Stimulated activated CD8-positive, alpha-beta memory T cell treated with anti-CD3 and anti-CD28 coated beads, Interleukin-15, amount 100 ng/mL, for 4 hours (primary cell): ENCODE measurements at regions not wholly inside any gene's neighbourhood (a gene's known extent, or its start where the extent isn't known, plus 50 kb on each side); places are given as distances from the start of the nearest gene placed in this dataset.
"Not testable (repeated sequence)": the region's sequence is repeated elsewhere in the genome, so short reads cannot be mapped to it uniquely, and the experiment has no call there.

ENCODE experiments used
- DNase-seq, 2 donors: peaks; one replicate each; pipeline ENCODE4 v3.0.0-alpha.2; 2020; ENCODE audit warnings: low read depth in 2 of 2

DNA sequence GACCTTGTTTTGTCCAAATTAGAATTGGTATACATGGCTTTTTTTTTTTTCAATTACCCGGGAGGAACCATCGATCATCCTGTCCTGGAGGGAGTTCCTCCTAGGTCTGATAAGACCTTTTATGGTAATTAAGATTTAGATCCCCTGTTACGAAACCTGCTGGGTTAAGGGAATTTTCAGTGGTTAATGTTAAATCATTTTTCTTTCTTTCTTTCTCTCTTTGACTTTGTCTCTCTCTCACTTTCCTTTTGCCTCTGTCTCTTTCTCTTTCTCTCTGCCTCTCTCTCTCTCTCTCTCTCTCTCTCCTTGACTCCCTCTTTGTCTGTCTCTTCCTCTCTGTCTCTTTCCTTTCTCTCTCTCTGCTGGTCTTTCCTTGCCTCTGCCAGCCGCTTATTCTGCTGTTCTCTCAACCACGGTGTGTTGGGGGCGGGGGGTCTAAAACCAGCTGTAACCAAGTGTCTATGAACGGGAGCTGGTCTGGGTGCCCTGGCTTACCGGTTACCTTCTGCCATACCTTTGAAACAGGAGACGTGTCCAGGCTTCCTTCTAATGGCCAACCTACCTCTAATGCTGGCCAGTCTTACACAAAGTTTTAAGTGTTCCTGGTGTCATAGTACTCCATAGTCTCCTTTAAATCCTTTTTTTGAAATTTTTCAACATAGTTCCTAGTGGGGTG, 815.1 kb downstream of the TRIB2 start:
- DNase-seq: not testable (repeated sequence)

DNA sequence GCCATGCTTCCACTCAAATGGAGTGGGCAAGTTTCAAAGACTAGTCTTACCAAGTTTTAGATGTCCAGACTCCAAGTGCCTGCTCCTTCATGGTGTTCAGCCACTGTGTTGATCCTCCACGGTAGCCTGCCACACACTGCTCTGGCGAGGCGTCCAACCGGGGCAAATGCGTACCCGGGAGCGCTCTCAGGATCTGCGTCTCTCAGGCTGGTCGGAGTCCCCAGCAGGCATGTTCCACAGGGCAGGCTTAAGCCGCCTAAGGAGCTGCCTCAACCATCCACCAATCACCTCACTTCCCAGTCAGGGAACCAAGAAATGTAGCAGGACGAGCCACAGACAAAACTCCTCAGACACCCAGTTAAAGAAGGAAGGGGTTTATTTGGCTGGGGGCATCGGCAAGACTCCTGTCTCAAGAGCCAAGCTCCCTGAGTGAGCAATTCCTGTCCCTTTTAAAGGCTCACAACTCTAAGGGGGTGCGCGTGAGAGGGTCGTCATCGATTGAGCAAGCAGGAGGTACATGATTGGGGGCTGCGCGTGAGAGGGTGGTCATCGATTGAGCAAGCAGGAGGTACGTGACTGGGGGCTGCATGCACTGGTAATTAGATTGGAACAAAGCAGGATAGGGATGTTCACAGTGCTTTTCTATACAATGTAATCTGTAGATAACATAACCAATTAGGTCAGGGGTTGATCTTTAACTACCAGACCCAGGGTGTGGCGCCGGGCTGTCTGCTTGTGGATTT, 816.2 kb downstream of the TRIB2 start:
- not testable (repeated sequence) for DNase-seq

DNA sequence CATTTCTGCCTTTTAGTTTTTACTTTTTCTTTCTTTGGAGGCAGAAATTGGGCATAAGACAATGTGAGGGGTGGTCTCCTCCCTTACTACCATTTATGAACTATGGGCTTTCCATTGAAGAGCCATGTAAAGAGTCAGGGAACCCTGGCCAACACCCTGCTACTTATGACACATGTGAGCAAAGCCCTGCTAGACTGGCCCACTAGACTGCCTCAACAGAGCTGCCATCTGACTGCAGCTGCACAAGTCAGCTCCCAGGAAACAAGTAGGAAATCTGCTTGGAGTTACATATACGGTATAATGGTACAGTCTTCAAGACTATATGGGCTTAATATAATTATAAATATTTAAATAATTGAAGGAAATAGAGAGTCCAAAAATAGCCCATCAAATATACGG, 816.8 kb downstream of the TRIB2 start:
- no peak for DNase-seq

DNA sequence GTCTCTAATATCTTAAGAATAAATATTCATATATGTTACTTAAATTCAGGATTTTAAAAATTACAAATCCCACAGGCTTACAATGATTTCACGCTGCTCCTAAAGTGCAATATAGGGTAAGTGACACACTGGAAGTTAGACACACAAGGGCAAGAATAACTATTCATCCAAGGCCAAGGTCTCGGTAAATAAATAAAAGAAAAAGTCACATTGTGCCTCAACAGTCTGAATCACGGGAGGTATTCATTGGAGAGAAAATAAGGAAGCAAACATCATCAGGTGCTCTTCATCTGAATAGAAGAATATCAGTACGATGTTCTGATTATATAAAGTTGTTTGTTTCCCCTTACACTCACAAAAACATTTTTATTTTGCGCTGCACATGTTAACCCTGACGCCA, 820.2 kb downstream of the TRIB2 start:
- no peak for DNase-seq

DNA sequence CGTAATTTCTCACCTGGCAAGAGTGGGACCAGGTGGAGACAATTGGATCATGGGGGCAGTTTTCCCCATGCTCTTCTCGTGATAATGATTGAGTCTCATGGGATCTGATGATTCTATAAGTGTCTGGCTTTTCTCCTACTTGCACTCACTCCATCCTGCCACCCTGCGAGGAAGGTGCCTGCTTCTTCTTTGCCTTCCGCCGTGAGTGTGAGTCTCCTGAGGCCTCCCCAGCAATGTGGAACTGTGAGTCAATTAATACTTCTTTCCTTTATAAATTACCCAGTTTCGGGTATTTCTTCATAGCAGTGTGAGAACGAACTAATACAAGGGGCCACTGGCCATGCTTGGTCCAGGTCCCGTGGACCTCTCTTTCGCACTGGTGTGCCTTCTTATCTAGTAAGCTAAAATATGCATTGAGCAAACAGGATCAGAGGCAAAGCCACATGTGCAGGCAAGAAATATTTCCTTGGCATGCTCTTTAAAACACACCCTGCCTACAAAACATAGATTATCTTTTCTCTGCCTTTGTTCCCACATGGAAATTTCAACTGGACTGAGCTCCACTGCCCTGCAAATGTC, 821.1 kb downstream of the TRIB2 start:
- DNase-seq: no peak

DNA sequence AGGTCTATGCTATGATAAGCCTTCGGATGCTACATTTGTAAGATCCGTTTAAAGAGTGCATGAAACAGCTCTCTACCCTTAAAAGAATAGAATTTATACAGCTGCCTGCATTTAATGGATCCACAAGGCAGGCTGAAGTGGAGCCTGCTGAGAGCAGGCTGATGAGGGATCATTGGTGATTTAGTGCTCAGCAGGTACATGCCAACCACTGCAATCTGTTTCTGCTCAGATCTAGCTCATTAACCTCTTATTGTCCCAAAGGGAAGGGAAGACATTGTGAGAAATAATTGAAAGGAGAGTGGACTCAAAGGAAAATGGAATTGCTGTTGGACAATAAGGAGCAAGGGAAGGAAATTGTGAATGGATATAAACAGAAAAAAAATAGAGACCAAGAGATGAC, 822.6 kb downstream of the TRIB2 start:
- no peak for DNase-seq

DNA sequence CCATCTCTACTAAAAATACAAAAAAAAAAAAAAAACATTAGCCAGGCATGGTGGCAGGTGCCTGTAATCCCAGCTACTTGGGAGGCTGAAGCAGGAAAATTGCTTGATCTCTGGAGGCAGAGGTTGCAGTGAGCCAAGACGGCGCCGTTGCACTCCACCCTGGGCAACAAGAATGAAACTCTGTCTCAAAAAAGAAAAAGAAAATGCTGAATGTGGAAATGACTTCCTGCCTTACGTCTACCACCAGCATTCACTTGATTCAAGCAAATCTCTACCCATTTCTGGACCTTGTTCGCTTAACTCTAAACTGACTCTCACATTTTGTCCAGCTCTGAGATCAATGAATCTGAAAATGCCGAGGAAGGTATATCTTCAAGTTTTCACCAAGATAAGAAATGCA, 825.3 kb downstream of the TRIB2 start:
- no peak for DNase-seq

DNA sequence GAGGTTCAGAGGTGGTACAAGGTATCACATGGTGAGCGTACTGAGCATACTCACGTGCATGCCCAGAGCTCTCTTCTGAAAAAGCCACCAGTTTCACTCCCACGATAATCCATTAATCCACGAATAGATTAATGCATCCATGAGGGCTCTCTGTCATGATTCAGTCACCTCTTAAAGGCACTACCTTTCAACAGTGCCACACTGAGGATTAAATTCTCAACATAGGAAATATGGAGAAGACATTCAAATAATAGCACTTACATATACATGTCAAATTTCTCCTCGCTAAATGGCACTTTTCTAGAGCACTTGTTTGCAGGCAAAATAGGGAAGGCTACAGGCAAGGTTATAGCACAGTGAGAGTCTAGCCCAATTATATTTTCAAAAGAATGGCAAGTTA, 825.9 kb downstream of the TRIB2 start:
- no peak for DNase-seq

DNA sequence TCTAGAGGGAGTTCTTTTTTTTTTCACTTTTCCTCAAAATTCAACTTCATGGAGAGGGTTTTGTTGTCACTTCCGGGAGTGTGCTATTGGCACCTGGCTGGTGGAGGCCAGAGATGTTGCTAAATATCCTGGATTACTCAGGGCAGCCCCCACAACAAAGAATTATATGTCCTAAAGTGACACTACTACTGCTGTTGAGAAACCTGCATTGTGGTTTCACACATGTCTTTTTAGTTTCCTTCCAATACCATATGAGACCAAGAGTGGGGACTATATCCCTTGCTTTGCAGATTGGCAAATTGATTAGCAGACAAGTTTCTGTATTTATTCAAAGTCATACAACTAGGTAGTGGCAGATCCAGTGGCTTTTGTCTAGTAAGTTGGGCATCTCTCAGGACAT, 826.8 kb downstream of the TRIB2 start:
- DNase-seq: no peak

DNA sequence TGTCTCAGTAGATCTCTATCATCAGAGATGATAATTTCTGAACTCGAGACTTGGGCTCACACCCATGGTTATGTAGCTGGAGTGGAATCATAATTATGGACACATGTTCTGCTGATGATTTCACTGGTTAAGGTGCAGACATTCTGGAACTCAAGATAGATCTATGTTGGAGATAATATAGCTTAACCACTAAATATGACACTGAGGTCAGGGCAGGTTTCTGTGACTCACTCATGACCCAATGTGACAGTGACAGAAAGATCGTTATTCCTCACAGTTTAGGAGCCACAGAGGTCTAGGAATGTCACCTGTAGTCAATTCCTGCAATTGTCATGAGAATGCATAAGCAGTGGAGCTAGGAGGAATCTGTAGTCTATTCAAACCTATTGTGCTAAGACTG, 828.6 kb downstream of the TRIB2 start:
- DNase-seq: no peak

DNA sequence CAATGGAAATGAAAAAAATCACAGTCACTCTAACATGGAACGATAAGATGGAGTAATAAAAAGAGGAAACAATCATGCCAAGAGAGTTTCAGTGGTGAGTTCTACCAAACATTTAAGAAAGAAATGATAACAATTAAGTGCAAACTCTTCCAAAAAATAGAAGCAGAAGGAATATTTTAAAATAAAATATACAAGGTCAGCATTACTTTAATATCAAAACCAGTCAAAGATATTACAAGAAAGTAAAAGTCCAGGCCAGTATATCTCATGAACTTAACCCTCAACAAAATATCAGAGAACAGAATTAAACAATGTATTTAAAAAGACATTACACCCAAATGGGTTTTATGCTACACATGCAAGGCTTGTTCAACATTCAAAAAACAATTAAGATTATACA, 829.4 kb downstream of the TRIB2 start:
- no peak for DNase-seq

DNA sequence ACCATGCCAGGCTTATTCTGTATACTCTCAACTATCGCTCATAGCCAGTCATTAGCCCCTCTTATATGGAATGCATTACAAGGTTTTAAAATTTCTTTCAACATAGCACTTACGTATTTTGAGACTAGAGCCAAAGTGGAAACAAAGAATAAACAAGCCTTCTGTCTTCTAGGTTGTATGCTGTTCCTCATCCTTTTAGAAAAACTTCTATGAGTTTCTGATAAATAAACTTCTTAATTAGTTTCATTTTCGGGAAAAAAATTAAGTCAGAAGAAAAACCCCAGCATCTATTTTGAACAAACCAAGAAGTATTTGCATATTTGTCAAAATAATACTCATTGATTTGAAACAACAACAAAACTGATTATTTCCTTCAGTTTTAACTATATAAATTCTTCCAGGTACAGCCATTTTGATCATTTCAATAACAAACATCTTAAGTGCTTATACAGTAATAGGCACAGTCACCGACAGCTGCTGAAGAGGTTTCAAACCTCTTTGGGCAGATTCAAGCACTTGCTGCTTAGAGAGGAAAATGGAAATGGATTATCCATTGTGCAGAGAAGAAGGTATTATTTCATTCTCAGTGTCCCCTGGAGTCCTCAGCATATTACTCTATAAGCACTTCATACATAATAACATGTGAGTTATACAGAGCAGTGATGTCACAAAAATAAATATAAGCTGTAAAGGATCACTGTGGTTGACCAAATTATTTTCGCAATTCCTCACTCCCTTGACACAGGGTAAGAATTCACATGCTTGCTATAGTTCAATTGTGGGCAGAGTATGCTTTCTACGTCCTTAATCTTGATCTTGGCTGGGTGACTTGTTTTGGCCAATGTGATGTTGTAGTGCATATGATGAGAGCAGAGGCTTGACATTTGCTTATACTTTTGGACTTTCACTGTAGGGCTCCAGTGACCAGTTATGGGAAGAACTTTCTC, 833.8 kb downstream of the TRIB2 start:
- DNase-seq: no peak

DNA sequence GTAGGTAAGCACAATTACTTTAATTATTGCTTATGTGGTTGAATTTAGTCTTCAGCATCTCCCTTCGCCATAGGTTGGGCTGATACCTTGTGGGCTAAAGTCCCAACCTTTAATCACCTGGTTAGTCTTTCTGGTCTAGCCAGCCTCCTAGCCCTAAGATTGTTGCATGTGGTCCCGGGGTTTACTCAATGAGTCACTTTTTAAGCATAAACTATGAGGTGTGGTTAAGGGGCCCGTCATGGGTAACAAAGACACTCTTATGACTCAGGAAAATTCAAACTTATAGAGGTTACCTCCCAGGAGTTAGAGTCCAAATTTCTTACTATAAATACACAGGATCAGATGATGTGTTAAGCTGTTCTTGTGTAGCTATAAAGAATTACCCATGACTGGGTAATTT, 841.6 kb downstream of the TRIB2 start:
- DNase-seq: no peak

DNA sequence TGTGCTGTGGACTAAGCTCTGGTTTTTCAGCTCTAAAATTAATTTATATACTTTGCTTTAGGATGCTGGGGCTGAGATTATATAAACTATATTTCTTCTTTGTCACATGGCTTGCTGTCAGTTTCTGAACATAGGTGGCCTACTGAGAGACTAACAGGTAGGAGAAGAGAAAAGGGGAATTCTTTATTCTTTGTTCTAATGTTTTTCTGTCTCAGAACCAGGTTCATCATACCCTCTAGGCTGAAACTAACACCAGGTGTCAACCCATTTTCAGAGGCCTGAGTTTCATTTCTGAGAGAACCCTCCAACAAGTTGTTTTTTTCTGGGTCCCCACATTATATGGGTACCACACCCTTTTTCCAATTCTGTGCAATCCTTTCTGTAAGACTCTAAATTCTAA, 843.6 kb downstream of the TRIB2 start:
- DNase-seq: no peak

DNA sequence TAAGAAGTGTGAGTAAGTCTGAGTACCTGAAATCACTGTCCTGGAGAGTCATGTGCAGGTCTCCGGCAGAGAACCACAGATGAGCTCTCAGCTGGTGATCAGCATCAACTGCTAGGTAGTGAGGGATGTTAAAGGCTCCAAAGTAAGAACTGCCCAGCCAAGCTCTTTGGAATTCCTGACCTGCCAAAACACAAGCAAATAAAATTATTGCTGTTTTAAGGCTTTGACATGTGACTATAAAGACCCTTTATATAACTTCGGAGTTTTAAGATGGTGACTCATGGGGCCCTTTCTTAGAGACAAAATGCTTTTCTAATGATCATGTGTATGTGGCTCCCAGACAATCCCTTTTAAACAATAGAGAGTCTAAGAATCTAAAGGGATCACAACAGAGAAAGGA, 855.7 kb downstream of the TRIB2 start:
- DNase-seq: no peak

DNA sequence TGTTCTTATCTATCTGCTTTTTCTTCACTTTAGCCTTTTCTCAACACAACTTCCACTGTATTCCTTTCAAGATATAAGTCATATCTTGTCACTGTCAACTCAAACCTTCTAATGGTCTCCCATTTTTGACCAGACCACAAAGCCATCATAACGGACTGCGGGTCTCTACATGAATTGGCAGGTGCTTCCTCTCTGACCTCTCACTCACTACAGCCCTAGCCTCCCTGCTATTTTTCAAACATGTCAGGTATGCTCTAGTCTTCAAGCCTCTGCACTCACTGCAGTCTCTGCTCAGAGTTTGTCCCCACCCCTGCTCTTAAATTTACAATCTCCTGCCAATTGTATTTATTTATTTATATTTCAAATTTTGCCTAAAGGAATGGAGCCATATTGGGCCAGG, 858.1 kb downstream of the TRIB2 start:
- no peak for DNase-seq

DNA sequence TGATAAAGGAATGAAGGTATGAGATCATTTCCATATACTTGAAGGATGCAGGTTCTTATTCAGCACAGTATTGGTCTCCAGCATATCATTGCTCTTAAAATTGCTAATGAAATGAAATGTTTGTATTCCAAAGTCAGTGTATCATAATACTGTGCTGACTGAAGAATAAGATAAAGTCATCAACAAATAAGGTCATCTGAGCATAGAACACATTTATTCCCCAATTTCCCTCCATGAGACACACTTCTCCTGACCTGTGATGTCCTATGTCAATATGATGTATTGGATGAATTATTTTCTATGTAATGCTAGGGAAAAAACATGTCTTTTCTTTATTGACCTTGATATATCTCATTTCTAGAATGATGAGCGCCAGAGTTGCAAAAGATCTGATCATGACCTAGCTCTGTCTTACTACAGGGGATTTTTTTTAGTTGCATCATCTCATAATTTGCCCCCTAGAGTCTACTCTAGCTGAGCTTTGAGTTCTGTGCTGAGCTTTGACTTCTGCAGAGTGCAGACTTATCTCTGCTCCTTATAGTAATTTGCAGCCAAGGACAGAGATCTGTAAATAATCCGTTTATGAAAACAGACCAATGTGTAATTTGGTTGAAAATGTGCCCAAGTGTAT, 859.8 kb downstream of the TRIB2 start:
- no peak for DNase-seq

DNA sequence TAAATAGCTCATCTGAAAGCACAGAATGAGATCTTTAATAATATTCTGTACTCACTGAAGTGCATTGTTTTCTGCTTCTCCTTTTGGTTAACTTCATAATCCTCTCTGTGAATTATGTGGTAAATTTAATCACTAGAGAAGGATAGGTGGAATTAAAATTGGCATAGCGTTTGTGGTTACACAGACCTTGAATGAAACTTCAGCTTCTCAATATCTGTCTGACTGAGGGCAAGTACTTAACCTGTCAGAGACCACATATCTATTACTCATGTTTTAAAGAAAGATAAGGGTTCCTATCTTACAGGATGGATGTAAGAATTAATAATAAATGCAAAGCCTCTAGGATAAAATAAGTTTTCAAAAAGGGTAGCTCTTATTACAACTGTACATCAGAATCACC, 861.8 kb downstream of the TRIB2 start:
- no peak for DNase-seq

DNA sequence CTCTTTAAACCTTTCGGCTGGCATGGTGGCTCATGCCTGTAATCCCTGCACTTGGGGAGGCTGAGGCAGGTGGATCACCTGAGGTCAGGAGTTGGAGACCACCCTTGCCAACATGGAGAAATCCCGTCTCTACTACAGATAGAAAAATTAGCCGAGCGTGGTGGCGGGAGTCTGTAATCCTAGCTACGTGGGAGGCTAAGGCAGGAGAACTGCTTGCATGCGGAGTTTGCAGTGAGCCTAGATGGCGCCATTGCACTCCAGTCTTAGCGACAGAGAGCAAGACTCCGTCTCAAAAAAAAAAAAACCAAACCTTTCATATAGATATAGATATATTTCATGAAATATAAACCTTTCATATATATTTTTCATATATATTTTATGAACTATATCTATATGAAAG, 864.7 kb downstream of the TRIB2 start:
- DNase-seq: no peak

DNA sequence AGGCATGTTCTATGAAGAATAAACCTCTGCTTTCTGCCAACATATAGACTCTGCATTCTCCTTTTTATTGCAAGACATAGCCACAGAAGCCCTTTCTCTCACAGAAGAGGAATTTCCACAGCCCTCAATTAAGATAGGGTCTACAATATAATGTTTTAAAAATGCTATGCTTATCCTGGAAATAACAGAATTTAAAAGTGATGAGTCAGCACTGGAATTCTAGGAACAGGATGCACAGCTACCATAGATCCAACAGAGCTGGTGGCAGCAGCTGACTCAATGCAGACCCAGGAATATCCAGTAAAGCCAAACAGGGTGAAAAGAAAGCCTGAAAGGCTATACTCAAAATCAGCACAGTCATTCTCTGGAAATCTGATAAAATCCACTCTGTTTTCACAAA, 866.9 kb downstream of the TRIB2 start:
- no peak for DNase-seq

DNA sequence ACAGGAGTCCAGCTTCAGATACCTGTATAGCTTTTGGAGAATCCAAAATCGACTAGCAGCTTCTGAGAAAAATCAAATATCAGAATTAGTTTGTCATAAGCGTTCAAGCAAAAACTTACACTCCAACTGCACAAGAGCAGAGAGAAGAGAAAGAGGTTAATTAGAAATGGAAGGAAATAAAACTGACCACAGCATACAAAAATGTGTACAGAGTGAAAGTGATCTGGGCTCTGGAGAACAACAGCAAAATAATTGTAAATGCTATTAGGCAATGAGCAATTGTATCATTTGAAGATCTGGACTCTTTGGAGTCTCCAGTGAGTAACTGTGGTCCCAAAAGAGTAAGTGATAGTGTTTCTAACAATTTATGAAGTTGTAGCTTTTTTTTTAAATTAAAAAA, 867.3 kb downstream of the TRIB2 start:
- DNase-seq: no peak

DNA sequence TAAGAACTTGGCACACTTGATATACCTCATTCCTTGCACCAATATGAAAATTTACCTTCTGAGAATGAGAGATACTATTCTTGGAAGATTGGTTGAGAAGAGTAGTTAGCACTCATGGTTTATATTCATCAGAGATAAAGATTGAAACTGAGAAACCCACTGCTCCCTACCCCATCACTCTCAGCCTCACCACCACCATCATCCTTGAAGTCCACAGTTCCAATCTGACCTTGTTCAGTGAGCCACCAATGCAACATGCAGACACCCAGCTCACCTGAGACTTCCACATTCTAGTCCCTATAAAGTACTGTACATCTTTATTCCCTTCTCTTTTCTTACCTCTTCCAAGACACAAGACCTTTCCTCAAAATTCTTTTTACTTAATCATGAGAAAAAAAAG, 869.0 kb downstream of the TRIB2 start:
- DNase-seq: no peak
